WERI-Rb-1 (cell line): ENCODE measurements at regions not wholly inside any gene's neighbourhood (a gene's known extent, or its start where the extent isn't known, plus 50 kb on each side); places are given as distances from the start of the nearest gene placed in this dataset.

Experiments used
- DNase-seq: peaks from one replicate; pipeline ENCODE4 v3.0.0-alpha.2; 2020
- H3K27ac ChIP-seq: fragments of 250-450 bp; sonication (Bioruptor Pico); 2 replicates; pipeline ENCODE4 v1.5.1; 2020; ENCODE audit warnings: mild to moderate bottlenecking, moderate library complexity
- H3K27me3 ChIP-seq: fragments of 250-450 bp; sonication (Bioruptor Pico); 2 replicates; pipeline ENCODE4 v1.5.1; 2021; ENCODE audit warnings: mild to moderate bottlenecking, low read depth, moderate library complexity; ENCODE audit not compliant: insufficient read depth, severe bottlenecking
- H3K36me3 ChIP-seq: fragments of 250-450 bp; sonication (Bioruptor Pico); 2 replicates; pipeline ENCODE4 v1.5.1; 2020; ENCODE audit warnings: mild to moderate bottlenecking, moderate library complexity
- H3K4me3 ChIP-seq: 2 replicates; pipeline ENCODE4 v1.5.1; 2011; ENCODE audit warnings: low read depth, mild to moderate bottlenecking, control low read depth, low read length
- H3K9me3 ChIP-seq: fragments of 250-450 bp; sonication (Bioruptor Pico); 2 replicates; pipeline ENCODE4 v1.5.1; 2021; ENCODE audit warnings: mild to moderate bottlenecking, moderate library complexity; ENCODE audit not compliant: severe bottlenecking
- CTCF ChIP-seq: IDR thresholded peaks from 2 replicates; pipeline ENCODE4 v1.5.1; 2011; ENCODE audit warnings: low read depth, mild to moderate bottlenecking, control low read depth, inconsistent platforms, low read length

DNA sequence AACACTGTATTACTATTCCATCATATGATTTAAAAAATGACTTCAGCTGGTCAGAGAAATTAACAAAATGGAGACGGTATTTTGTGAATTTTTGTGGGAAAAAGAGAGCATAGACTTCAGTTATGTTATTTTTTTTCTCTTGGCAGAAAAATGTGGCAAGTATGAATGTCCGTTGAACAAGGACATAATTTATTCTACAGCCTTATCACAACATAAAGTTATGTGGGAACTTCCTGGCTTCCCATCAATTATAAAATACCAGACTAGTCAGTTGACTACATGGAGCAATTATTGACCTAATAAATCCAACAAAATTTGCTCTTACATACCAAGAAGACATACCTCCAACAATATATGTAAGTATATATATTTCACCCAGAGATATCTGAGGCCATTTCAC, 88.6 kb upstream of the PPP1R3A start:
- Histone ChIP-seq H3K27ac (no peak overlapping the region), H3K36me3 (no peaks in the 10 kb centered on the region), H3K9me3 (no peaks in the 10 kb centered on the region), H3K4me3 (no peak overlapping the region), H3K27me3 (no peaks in the 10 kb centered on the region)
- TF ChIP-seq CTCF, result no peak
- no peak for DNase-seq

DNA sequence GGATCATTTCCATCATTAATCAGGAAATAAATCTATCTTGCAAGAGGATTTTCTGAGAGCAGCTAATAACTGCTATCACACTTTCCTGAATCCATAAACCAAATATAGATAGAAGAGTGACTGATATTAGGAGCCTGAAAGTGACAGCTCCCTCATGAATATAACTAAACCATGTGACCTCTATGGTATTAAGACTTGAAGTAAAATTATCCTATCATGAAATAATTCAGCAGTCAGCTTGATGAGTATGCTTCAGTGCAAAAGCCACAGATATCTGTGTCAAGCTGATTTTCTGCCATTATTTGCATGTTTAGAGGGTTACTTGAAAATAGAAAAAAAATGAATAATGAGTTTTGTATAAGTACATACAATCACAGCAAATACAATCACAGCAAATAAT, 80.1 kb upstream of the PPP1R3A start:
- no peaks in the 10 kb centered on the region for H3K36me3 ChIP-seq
- H3K27ac ChIP-seq, result no peak overlapping the region
- H3K9me3 ChIP-seq, result no peaks in the 10 kb centered on the region
- no peak overlapping the region for H3K4me3 ChIP-seq
- H3K27me3 ChIP-seq, result no peaks in the 10 kb centered on the region
- TF ChIP-seq CTCF, result no peak
- DNase-seq, result no peak

- no peak for TF ChIP-seq CTCF
- Histone ChIP-seq H3K9me3 (no peaks in the 10 kb centered on the region), H3K27ac (no peak overlapping the region), H3K27me3 (no peaks in the 10 kb centered on the region), H3K36me3 (no peaks in the 10 kb centered on the region), H3K4me3 (no peak overlapping the region)
- no peak for DNase-seq
Observed at GRCh38 chr7:113996405-113996804, 77.6 kb upstream of the PPP1R3A start.

GRCh38 chr7:113986216-113986615, 67.4 kb upstream of the PPP1R3A start:
- Histone ChIP-seq H3K27me3 (no peaks in the 10 kb centered on the region), H3K9me3 (no peaks in the 10 kb centered on the region), H3K36me3 (no peaks in the 10 kb centered on the region), H3K27ac (no peak overlapping the region), H3K4me3 (no peak overlapping the region)
- DNase-seq, result no peak
- TF ChIP-seq CTCF, result no peak

DNA sequence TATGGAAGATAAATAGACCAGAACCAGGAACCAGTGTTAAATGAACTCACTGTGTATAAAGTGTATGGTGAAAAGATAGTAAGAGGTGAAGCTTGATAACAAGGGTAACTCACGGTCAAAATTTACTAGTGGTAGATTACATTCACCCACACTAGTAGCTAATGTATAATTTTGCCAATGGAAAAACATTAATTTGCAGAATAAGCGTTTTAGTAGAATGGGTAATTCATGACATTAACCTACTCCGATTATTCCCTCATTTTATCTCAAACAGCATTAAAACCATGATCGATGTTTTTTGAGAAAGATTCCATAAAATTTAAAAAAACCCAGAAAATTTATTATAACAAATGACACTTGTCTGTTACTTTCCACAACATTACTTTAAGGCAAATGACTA, 57.7 kb upstream of the PPP1R3A start:
- TF ChIP-seq CTCF, result no peak
- Histone ChIP-seq H3K27ac (no peak overlapping the region), H3K27me3 (no peaks in the 10 kb centered on the region), H3K36me3 (no peaks in the 10 kb centered on the region), H3K4me3 (no peak overlapping the region), H3K9me3 (no peaks in the 10 kb centered on the region)
- DNase-seq, result no peak

GRCh38 chr7:113968713-113969112, 49.9 kb upstream of the PPP1R3A start:
- Histone ChIP-seq H3K9me3 (no peaks in the 10 kb centered on the region), H3K36me3 (no peaks in the 10 kb centered on the region), H3K4me3 (no peak overlapping the region), H3K27me3 (no peaks in the 10 kb centered on the region), H3K27ac (no peak overlapping the region)
- no peak for TF ChIP-seq CTCF
- no peak for DNase-seq
